ENCODE measurements at regions not wholly inside any gene's neighbourhood (a gene's known extent, or its start where the extent isn't known, plus 50 kb on each side); places are given as distances from the start of the nearest gene placed in this dataset.

DNA sequence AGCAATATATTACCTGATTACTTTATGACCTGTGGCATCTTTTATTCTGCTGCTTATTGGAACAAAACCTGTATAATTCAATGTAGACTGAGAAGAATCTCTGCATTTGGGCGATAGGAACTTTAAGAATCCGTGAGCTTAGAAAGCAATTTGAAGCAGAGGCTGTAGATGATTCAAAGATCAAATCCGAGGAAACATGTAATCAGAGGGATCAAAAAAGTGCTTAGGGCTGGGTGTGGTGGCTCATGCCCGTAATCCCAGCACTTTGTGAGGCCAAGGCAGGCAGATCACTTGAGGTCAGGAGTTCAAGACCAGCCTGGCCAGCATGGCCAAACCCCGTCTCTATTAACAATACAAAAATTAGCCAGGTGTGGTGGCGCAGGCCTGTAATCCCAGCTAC is 198.4 kb downstream of the MTX2 start:
- Mint-ChIP-seq H3K27ac (no peak overlapping the region), H3K9me3 (no peaks in the 10 kb centered on the region), H3K27me3 (peaks cover 36 to 40% of the 10 kb centered on the region in 2 donors), H3K4me3 (no peak overlapping the region), H3K4me1 (ENCODE audit: low read depth in 2 of 2) (peaks cover 0 to 4% of the 10 kb centered on the region in 2 donors), H3K36me3 (no peaks in the 10 kb centered on the region)
- DNase-seq (ENCODE audit: low spot score) (no peak), ATAC-seq (no peak)

DNA sequence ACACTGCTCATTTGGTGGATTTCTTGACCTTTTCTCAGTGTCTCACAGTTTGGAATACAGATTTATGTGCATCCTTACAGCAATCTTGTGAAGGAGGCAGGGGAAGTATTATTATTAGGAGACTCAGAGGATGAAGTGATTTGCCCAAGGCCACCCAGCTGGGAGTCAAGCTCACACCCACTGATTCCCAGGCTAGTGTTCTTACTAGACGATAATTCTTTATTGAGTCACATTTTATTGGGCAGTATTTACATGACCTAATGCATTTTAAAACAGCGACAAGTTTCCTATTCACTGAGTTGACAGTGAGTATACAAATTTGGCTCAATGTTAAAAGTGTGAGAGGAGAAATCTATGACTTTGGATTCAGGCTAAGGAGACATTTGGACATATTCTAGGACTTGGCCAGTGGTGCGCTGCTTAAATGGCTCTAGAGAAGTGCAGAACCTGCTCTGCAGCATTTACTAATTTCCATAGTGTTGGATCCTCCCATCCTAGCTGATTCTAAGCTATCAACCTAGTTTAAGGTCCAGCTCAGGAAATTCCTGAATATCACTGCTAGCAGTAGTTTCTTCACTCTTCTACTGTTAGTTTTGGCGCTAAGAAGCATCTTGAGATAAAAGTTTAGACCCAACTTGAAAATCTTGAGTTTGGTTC is 199.3 kb downstream of the MTX2 start:
- no peaks in the 10 kb centered on the region for H3K9me3 Mint-ChIP-seq
- DNase-seq (ENCODE audit: low spot score) (no peak), ATAC-seq (no peak)
- no peaks in the 10 kb centered on the region for H3K36me3 Mint-ChIP-seq
- H3K27me3 Mint-ChIP-seq = peaks cover 31 to 39% of the 10 kb centered on the region in 2 donors
- no peak overlapping the region for H3K27ac Mint-ChIP-seq
- peaks cover 6 to 12% of the 10 kb centered on the region in 2 donors for H3K4me1 Mint-ChIP-seq (ENCODE audit: low read depth in 2 of 2)
- no peak overlapping the region for H3K4me3 Mint-ChIP-seq

DNA sequence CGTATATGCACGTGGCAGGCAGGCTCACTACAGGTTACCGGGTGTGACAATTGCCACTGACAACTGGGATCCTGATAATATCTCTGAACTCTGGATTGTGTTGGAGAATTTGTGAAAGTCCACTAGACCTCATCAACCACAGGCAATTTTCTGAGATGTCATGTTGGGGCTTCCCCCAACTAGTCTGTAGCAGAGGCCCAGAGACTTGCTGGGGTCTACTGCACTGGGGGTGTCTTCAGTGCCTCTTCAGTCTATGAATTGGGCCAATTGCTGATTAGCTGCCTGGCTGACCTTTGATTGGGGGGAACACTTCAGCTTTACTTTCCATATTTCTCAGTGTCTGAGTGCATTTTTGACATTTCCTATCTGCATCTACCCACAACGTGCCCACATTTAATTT is 201.5 kb downstream of the MTX2 start:
- Mint-ChIP-seq H3K9me3 (no peaks in the 10 kb centered on the region), H3K4me1 (ENCODE audit: low read depth in 2 of 2) (peaks cover 9 to 16% of the 10 kb centered on the region in 2 donors), H3K36me3 (no peaks in the 10 kb centered on the region), H3K4me3 (no peak overlapping the region), H3K27me3 (peaks cover 12 to 24% of the 10 kb centered on the region in 2 donors), H3K27ac (no peak overlapping the region)
- ATAC-seq (no peak), DNase-seq (ENCODE audit: low spot score) (no peak)

DNA sequence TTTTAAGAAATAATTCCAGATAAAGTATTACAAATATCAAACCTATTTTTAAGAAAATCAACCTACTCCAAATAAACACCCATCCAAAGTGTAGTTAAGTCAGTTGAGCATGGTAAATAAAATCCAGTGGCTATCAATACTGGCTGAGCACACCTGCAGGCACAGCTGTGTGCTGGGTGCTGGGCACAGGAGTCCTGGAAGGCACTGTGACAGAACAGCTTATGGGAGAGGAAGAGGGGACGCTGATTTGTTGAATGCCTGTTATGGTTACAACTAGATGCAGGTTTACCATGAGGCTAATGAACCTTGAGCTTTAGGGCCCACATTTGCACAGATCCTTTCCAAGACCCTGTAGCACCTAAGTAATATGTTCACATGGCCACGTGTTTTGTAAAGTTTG is 202.7 kb downstream of the MTX2 start:
- Mint-ChIP-seq H3K36me3 (no peaks in the 10 kb centered on the region), H3K4me3 (no peak overlapping the region), H3K27ac (no peak overlapping the region), H3K27me3 (peaks cover 0 to 15% of the 10 kb centered on the region in 2 donors), H3K4me1 (ENCODE audit: low read depth in 2 of 2) (peaks cover 9 to 16% of the 10 kb centered on the region in 2 donors), H3K9me3 (no peaks in the 10 kb centered on the region)
- ATAC-seq (no peak), DNase-seq (ENCODE audit: low spot score) (no peak)

DNA sequence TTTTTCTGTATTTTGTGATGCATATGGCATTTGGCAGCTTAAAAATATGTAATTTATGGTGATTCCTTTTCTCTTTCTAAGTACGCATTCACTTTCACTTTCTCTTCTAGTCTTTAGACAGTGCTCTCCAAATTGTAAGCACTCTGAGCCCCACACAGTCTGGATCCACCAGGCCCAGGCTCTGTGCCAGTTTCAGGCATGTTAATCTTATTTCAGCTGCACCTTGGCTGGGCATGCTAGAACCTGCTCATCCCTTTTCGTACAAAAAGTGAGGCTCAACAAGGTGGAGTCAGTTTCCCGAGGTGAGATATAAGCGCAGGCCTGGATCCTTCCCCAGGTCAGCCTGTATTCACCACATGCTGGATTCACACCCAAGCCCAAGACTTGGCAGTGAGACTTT is 203.9 kb downstream of the MTX2 start:
- Mint-ChIP-seq H3K27me3 (peaks cover 0 to 12% of the 10 kb centered on the region in 2 donors), H3K4me1 (ENCODE audit: low read depth in 2 of 2) (peaks cover 9 to 16% of the 10 kb centered on the region in 2 donors), H3K27ac (peak overlapping the region in 1 of 2 donors; percentile 51), H3K9me3 (no peaks in the 10 kb centered on the region), H3K4me3 (peak overlapping the region; percentile 30), H3K36me3 (no peaks in the 10 kb centered on the region)
- DNase-seq (ENCODE audit: low spot score) = no peak
- peak in 1 of 2 donors; percentile 52 for ATAC-seq

DNA sequence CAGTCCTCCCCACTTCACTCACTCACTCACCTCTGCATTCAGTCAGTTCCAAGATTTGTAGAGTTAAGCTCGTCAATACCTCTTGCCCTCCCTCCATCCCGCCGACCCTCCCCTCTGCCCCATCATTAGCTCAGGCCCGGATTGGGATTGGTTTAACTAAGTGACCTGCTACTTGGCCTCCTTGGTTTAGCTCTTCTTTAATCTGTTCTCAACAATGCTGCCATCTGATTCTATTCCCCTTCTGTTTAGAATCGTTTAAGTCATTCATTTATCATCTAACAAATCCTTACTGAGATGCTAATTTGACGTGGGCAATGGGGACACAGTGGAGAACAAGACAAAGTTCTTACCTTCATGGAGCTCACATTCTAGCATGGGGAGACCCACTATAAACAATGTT is 204.6 kb downstream of the MTX2 start:
- H3K27ac Mint-ChIP-seq = peak overlapping the region in 1 of 2 donors; percentile 51
- no peak for ATAC-seq
- H3K4me1 Mint-ChIP-seq (ENCODE audit: low read depth in 2 of 2) = peaks cover 9 to 16% of the 10 kb centered on the region in 2 donors
- DNase-seq (ENCODE audit: low spot score) = no peak
- H3K4me3 Mint-ChIP-seq = peak overlapping the region; percentile 30
- peaks cover 0 to 12% of the 10 kb centered on the region in 2 donors for H3K27me3 Mint-ChIP-seq
- H3K9me3 Mint-ChIP-seq = no peaks in the 10 kb centered on the region
- H3K36me3 Mint-ChIP-seq = no peaks in the 10 kb centered on the region

DNA sequence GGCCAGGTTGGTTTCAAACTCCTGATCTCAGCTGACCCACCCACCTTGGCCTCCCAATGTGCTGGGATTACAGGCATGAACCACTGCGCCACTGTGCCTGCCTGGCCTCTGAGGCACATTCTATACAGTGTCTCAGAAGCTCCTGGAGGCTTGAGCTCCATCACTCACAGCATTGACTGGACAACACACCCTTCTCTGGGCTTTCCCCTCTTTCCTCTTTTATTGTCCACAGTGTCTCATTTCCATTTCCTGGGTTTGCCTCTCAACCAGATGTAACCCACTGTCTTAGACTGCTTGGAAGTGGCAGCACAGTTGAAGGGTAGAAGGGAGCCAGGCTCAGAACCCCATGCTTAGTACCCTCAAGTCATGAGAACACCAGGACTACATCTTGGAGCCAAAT is 208.1 kb downstream of the MTX2 start:
- no peaks in the 10 kb centered on the region for H3K9me3 Mint-ChIP-seq
- no peak overlapping the region for H3K4me3 Mint-ChIP-seq
- H3K27me3 Mint-ChIP-seq = peaks cover 12 to 22% of the 10 kb centered on the region in 2 donors
- no peak for ATAC-seq
- H3K36me3 Mint-ChIP-seq = no peaks in the 10 kb centered on the region
- peaks cover 9 to 14% of the 10 kb centered on the region in 2 donors for H3K4me1 Mint-ChIP-seq (ENCODE audit: low read depth in 2 of 2)
- DNase-seq (ENCODE audit: low spot score) = no peak
- no peak overlapping the region for H3K27ac Mint-ChIP-seq

DNA sequence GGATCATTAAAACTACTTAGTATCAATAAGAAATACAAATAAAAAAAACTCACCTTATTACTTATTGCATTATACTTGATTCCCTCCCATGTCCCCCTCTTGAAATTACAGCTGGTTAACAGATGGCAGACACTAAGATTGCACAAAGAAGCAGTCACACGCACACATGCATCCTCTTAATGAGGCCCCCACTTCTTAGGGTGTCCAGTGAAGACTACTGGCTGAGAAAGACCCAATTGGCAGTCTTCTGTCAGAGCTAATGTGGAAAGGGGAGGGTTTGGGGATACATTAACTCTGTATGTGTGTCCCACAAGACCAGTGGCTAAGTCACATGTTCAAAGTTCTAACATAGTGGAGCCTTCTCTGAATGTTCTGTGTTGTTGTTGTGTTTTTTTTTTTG is 210.7 kb downstream of the MTX2 start:
- no peak for ATAC-seq
- Mint-ChIP-seq H3K4me1 (ENCODE audit: low read depth in 2 of 2) (no peaks in the 10 kb centered on the region), H3K9me3 (no peaks in the 10 kb centered on the region), H3K36me3 (no peaks in the 10 kb centered on the region), H3K4me3 (no peak overlapping the region), H3K27ac (no peak overlapping the region), H3K27me3 (peaks cover 21 to 28% of the 10 kb centered on the region in 2 donors)
- no peak for DNase-seq (ENCODE audit: low spot score)

DNA sequence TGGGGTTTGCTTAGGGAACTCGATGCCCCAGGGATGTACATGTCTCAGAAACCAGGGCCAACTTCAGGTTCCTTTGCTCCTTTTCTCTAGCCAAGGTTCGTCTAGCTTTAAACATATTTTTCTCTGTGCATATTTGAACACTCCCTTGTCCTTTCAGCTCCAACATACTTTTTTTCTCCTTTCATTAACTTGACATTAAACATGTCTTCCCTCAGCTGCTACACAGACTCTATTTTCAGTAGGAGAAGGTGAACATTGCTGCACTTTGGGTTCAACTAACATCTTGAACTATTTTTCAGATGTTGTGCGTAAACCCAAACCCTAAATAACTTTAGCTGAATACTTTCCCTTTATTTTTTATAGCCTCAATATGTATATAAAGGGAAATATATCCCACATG is 212.9 kb downstream of the MTX2 start:
- no peaks in the 10 kb centered on the region for H3K4me1 Mint-ChIP-seq (ENCODE audit: low read depth in 2 of 2)
- H3K9me3 Mint-ChIP-seq = no peaks in the 10 kb centered on the region
- ATAC-seq = no peak
- H3K4me3 Mint-ChIP-seq = no peak overlapping the region
- H3K27ac Mint-ChIP-seq = no peak overlapping the region
- H3K27me3 Mint-ChIP-seq = peaks cover 33% of the 10 kb centered on the region in 2 donors
- no peak for DNase-seq (ENCODE audit: low spot score)
- H3K36me3 Mint-ChIP-seq = no peaks in the 10 kb centered on the region

DNA sequence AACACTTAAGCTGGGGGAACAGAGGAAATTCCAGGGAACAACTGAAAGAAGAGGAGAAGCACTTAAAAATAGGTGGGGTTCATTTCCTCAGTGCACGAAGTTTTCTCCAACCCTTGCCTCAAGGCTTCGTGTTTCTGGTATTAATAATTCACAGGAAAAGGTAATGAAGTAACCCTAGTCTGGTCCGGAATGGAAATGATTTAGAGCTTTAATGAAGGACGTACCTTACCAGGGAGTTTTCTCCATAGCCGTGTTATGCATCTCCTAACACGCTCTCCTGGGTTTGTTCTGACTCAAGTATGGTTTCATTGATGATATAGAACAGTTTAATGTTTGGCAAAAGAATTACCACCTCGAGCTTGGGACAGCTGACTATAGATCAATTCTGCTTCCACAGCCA is 214.2 kb downstream of the MTX2 start:
- Mint-ChIP-seq H3K9me3 (no peaks in the 10 kb centered on the region), H3K4me3 (no peak overlapping the region), H3K4me1 (ENCODE audit: low read depth in 2 of 2) (no peaks in the 10 kb centered on the region), H3K27me3 (peaks cover 32 to 47% of the 10 kb centered on the region in 2 donors), H3K36me3 (no peaks in the 10 kb centered on the region), H3K27ac (no peak overlapping the region)
- DNase-seq (ENCODE audit: low spot score) = no peak
- ATAC-seq = no peak

DNA sequence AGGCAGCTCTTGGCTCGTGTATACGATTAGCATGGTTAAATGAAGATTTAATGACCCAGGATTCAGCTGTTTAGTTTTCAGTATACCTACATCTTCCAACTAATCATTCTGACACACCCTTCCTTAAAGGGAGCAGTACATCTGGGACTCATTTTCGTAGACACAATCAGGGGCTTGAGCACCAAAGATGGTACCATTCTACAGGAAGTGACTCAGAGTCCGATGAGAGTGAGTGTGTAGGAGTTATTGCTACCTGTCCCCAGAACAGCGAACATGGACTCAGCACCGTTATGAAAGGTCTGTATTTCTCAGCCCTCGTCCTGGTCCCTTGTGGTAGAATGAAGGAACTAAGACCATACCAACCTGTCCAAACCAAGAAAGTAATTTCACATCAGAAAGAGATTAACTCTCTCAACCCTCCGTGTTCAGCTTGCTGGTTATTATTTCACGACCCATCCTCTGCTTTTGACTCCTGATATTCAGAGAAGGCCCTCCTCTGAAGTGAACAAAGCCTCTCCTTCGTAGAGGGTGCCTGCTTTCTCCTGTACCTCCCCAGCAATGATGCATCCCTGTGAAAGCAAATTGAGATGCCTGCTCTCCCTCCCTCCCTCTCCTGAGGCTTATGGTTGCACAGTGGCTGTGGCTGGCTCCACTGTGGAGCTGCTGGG is 214.8 kb downstream of the MTX2 start:
- no peak overlapping the region for H3K4me3 Mint-ChIP-seq
- H3K27me3 Mint-ChIP-seq = peaks cover 31 to 51% of the 10 kb centered on the region in 2 donors
- no peak overlapping the region for H3K27ac Mint-ChIP-seq
- H3K9me3 Mint-ChIP-seq = no peaks in the 10 kb centered on the region
- no peaks in the 10 kb centered on the region for H3K4me1 Mint-ChIP-seq (ENCODE audit: low read depth in 2 of 2)
- H3K36me3 Mint-ChIP-seq = no peaks in the 10 kb centered on the region
- no peak for DNase-seq (ENCODE audit: low spot score)
- no peak for ATAC-seq

DNA sequence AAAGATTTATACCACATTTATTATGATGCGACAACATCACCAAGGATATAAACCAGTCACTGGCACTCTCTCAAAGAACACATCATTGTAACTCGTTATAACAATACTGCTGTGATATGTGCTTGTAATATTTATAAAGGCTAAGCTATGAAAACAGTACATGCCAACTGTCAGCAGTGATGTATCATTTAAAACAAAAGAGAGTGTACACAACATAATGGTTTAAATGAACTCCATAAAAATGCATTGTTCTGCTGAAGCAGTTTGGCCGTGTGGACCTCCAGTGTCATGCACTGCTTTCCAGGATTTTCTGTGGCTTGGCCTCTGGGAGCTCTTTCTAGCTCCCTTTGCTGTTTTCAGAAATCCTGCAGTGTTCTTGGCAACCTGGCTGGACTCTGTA is 215.6 kb downstream of the MTX2 start:
- ATAC-seq (no peak), DNase-seq (ENCODE audit: low spot score) (no peak)
- H3K27me3 Mint-ChIP-seq = peaks cover 29 to 51% of the 10 kb centered on the region in 2 donors
- no peaks in the 10 kb centered on the region for H3K9me3 Mint-ChIP-seq
- H3K36me3 Mint-ChIP-seq = no peaks in the 10 kb centered on the region
- H3K4me1 Mint-ChIP-seq (ENCODE audit: low read depth in 2 of 2) = no peaks in the 10 kb centered on the region
- no peak overlapping the region for H3K27ac Mint-ChIP-seq
- H3K4me3 Mint-ChIP-seq = no peak overlapping the region

DNA sequence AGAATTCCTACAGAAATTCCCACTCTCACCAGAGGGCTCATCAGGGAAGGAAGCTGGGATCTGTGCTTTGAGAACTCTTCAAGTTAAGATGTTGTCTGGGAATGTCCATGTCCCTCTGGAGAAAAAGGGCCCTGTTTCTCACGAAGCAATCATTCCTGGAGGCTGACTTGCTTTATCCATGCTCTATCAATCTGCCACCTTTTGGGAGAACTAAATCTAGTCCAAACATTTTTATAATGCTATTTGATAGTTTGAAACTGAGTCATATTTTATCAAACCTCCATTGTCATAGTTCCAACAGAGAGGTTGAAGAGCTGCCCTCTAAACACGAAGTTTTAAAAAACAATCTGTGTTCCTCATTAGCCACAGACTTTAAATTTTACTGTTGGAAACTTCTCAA is 219.2 kb downstream of the MTX2 start:
- Mint-ChIP-seq H3K27me3 (peaks cover 14 to 30% of the 10 kb centered on the region in 2 donors), H3K9me3 (no peaks in the 10 kb centered on the region), H3K4me3 (no peak overlapping the region)

DNA sequence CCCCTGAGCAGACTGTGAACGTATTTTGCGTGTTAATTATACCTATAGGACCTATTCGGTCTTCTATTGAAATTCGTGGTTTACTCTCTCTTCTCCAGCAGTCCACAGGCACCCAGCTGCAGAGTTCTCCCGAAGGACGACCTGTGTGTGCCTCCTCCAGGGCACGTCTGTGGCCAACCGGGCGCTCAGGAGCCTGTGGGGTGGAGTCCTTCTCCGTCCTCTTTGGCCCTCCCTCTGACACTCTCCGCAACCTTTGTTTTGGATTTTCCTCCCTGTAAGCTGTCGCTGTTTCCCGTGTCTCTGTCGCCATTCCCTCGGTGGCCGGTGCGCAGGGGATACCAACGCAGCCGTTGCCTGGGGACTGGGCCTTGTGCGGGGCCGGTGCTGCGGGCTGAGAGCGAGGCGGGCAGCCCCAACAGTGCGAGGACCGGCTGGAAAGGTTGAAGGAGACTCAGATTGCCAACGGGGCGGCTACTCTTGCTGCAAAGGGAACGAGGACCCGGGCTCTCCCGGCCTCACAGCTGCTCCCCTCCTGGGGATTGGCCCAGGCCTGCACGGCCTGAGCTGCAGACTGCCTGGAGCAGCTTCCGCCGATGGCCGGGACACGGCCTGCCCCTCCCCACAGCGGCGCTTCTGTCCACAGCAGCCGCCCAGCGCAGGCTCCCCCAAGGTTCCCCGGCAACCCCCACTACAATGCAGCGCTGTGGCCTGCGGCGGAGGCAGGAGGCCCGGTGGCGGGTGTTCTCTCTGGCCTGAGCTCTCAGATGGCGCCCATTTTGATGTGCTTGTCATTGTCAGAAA is 221.0 kb downstream of the MTX2 start:
- no peaks in the 10 kb centered on the region for H3K36me3 Mint-ChIP-seq
- H3K9me3 Mint-ChIP-seq = no peaks in the 10 kb centered on the region
- peaks cover 12 to 14% of the 10 kb centered on the region in 2 donors for H3K4me1 Mint-ChIP-seq (ENCODE audit: low read depth in 2 of 2)
- H3K27me3 Mint-ChIP-seq = peaks cover 16 to 45% of the 10 kb centered on the region in 2 donors
- no peak overlapping the region for H3K4me3 Mint-ChIP-seq
- DNase-seq (ENCODE audit: low spot score) (no peak), ATAC-seq (no peak)
- H3K27ac Mint-ChIP-seq = no peak overlapping the region

More for the DNA sequence above, 219.2 kb downstream of the MTX2 start:
- Mint-ChIP-seq H3K4me1 (ENCODE audit: low read depth in 2 of 2) (peaks cover 12 to 14% of the 10 kb centered on the region in 2 donors), H3K27ac (no peak overlapping the region), H3K36me3 (no peaks in the 10 kb centered on the region)
- DNase-seq (ENCODE audit: low spot score) (no peak), ATAC-seq (no peak)
